Left lung (tissue), 4 donors: ENCODE measurements at regions not wholly inside any gene's neighbourhood (a gene's known extent, or its start where the extent isn't known, plus 50 kb on each side); places are given as distances from the start of the nearest gene placed in this dataset.

Experiments
- ATAC-seq: fragments of 200-7000 bp; cut with Tn5 transposase; one replicate; pipeline ENCODE4 v1.9.1; 2020; ENCODE audit warnings: moderate library complexity
- DNase-seq, 4 donors: peaks; one replicate each; pipeline ENCODE4 v3.0.0-alpha.2; 2013 to 2020
- H3K27ac ChIP-seq, 2 donors: fragments of 200-600 bp; sonication (generic) in 1 of 2; one replicate each; pipeline versions ENCODE4 v1.5.0 to v1.8.0; 2020 to 2021
- H3K27me3 ChIP-seq, 2 donors: fragments of 200-600 bp; sonication (generic) in 1 of 2; one replicate each; pipeline versions ENCODE4 v1.5.0 to v1.8.0; 2020 to 2021
- H3K36me3 ChIP-seq, 2 donors: fragments of 200-600 bp; sonication (generic) in 1 of 2; one replicate each; pipeline versions ENCODE4 v1.5.0 to v1.8.0; 2020 to 2021
- H3K4me1 ChIP-seq, 2 donors: fragments of 200-600 bp; one replicate each; pipeline ENCODE4 v1.8.0; 2021
- H3K4me3 ChIP-seq, 2 donors: fragments of 200-600 bp; sonication (generic) in 1 of 2; one replicate each; pipeline versions ENCODE4 v1.5.0 to v1.8.0; 2020 to 2021; ENCODE audit warnings: mild to moderate bottlenecking in 1 of 2
- H3K9me3 ChIP-seq, 2 donors: fragments of 200-600 bp; sonication (generic) in 1 of 2; one replicate each; pipeline versions ENCODE4 v1.5.0 to v1.8.0; 2020 to 2021
- intact Hi-C, 2 donors: fragments of 100-400 bp; cut with DNase I; formaldehyde crosslinking; loops; one replicate each; pipeline versions ENCODE4 v1.11.2 to v1.14.2; 2022
- TF ChIP-seq, protein P1 (sequence below), 2 donors: fragments of 200-600 bp; sonication (generic) in 1 of 2; IDR thresholded peaks; one replicate each; pipeline versions ENCODE4 v1.5.0 to v1.8.0; 2021; ENCODE audit warnings: antibody characterized with exemption in 2 of 2
- donor health status: DM: no; HTN: yes; CAD: no.
- donor health status: DM: no; HTN: no; CAD: no.

DNA sequence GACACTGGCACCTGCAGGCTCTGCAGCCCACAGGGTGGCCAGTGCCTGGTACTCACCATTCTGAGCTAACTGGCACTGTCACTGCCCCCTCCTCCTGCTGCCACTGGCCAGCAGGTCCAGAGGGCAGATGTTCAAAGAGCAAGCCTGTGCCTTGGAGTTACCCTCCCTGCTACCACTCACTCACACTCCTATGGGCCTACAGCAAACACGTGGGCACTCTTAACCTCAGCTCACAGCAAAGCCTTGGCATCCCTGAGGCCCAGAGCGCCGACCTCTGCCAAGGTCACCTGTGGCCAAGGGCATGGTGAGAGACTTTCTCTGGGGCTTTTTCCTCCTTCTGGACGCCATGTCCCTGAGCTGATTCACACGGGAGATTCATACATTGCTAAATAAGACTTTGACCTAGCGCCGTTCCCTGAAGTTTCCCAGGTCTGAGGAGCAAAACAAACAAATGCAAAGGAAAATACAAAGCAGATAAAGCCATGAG lies 270.0 kb upstream of the PPP2R2D start:
- TF ChIP-seq, protein P1, sequence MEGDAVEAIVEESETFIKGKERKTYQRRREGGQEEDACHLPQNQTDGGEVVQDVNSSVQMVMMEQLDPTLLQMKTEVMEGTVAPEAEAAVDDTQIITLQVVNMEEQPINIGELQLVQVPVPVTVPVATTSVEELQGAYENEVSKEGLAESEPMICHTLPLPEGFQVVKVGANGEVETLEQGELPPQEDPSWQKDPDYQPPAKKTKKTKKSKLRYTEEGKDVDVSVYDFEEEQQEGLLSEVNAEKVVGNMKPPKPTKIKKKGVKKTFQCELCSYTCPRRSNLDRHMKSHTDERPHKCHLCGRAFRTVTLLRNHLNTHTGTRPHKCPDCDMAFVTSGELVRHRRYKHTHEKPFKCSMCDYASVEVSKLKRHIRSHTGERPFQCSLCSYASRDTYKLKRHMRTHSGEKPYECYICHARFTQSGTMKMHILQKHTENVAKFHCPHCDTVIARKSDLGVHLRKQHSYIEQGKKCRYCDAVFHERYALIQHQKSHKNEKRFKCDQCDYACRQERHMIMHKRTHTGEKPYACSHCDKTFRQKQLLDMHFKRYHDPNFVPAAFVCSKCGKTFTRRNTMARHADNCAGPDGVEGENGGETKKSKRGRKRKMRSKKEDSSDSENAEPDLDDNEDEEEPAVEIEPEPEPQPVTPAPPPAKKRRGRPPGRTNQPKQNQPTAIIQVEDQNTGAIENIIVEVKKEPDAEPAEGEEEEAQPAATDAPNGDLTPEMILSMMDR (IDR thresholded peaks at IDR 0.05), result no peak
- no peak for DNase-seq

DNA sequence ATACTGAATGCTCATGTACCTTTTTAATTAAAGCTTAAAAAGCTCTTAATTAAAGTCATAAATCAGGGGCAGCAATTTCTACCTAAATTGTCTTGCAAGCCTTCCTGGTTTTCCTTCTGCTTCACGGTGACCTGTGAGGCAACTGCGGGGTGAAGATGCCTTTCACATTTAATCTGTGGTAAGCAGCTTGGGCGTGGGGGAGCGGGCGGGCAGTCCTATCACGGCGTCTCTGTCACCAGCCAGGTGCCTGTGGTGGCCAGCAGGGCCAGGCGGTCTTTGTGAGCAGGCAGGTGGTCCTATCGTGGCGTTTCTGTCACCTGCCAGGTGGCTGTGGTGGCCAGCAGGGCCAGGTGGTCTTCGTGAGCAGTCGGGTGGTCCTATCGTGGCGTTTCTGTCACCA lies 269.2 kb upstream of the PPP2R2D start:
- no peaks in the 10 kb centered on the region for H3K36me3 ChIP-seq
- no peak overlapping the region for H3K27ac ChIP-seq
- H3K27me3 ChIP-seq, result peaks cover 0 to 7% of the 10 kb centered on the region in 2 donors
- ATAC-seq, result no peak
- H3K4me3 ChIP-seq, result no peak overlapping the region
- TF ChIP-seq, protein P1 (IDR thresholded peaks at IDR 0.05), result no peak
- no peaks in the 10 kb centered on the region for H3K4me1 ChIP-seq
- DNase-seq, result no peak
- intact Hi-C loops, result no loop called here
- peaks cover 0 to 4% of the 10 kb centered on the region in 2 donors for H3K9me3 ChIP-seq

More for the DNA sequence above, 270.0 kb upstream of the PPP2R2D start:
- Histone ChIP-seq H3K4me3 (no peak overlapping the region), H3K4me1 (no peaks in the 10 kb centered on the region), H3K9me3 (peaks cover 0 to 4% of the 10 kb centered on the region in 2 donors), H3K36me3 (no peaks in the 10 kb centered on the region), H3K27ac (no peak overlapping the region), H3K27me3 (peaks cover 0 to under 1% of the 10 kb centered on the region in 2 donors)
- intact Hi-C loops, result no loop called here
- ATAC-seq, result no peak

DNA sequence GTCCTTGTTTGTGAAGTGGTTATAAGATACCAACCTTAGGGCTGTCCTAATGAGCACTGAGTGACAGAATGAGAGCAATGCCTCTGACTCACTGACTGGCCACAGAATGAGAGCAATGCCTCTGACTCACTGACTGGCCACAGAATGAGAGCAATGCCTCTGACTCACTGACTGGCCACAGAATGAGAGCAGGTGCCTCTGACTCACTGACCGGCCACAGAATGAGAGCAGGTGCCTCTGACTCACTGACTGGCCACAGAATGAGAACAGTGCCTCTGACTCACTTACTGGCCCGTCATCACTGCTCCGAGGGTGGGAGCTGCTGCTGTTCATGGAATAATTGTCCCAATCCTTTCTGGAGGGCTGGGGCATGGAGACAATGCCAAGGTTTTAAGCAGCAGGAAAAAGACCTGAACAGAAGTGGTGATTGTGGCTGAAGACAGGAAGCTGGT lies 265.2 kb upstream of the PPP2R2D start:
- Histone ChIP-seq H3K9me3 (peaks cover 0 to 14% of the 10 kb centered on the region in 2 donors), H3K4me3 (no peak overlapping the region), H3K27me3 (peaks cover 0 to 7% of the 10 kb centered on the region in 2 donors), H3K36me3 (no peaks in the 10 kb centered on the region), H3K27ac (no peak overlapping the region), H3K4me1 (no peaks in the 10 kb centered on the region)
- TF ChIP-seq, protein P1 (IDR thresholded peaks at IDR 0.05), result no peak
- ATAC-seq, result peak; percentile 40
- no peak for DNase-seq
- intact Hi-C loops, result no loop called here

DNA sequence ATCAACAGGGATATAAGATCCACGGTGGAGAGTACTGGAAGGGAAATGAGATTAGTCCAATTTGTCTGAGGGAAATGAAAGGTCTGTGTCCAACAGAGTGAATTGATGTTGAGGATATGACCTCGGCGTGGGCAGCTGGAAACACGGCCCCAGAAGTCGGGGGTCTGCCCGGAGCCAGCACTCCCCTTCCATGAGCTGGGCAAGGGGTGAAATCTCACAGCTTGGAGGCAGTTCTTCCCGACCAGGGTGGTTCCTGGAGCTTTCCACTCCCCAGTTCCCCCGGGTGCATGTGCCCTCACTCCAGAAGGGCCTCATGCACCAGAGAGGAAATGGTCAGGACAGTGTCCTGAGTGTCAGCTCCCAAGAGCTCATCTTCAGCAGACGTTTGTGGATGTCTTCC lies 264.7 kb upstream of the PPP2R2D start:
- DNase-seq (no peak), ATAC-seq (no peak)
- intact Hi-C loops, result no loop called here
- Histone ChIP-seq H3K4me1 (no peaks in the 10 kb centered on the region), H3K9me3 (peaks cover 0 to 14% of the 10 kb centered on the region in 2 donors), H3K36me3 (no peaks in the 10 kb centered on the region), H3K27ac (no peak overlapping the region), H3K4me3 (no peak overlapping the region), H3K27me3 (peaks cover 0 to 7% of the 10 kb centered on the region in 2 donors)
- TF ChIP-seq, protein P1 (IDR thresholded peaks at IDR 0.05), result no peak

DNA sequence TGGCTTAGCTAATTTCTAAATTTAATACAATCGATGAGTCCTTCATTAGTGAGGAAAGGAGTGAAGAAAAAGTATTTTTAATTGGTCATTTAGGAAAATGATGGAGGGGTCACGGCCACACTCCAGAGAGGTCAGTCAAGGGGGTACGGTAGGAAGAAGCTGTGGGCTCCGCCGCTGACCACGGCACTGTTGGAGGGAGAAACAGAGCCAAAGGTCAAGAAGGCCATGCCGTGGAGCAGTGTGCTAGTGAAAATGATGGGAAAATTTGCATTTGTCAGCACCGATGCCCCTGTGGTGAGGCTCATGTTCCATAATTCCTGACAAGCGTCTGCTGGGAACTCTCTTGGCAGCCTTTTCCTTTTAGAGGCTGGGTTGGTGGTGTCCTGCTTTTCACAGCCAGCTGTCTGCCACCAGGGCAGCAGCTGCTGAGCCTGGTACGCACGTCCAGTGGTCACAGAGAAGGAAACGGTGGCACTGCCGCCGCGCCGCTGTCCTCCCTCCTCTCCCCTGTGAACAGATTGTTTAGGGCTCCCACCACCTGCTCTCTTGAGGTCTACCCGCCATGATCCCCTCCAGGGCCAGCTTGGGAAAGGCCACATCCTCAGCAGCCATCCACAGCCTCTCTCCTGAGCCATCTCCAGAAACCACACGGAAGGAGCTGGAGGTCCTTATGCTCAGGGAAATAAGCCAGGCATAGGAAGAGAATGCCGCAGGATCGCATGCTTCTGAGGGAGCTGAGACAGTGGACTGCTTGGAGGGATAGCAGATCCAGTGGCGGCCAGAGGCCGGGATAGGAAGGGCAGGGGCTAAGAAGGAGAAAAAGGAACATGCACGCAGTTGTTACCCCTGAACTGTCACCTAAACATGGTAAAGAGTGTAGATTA lies 263.7 kb upstream of the PPP2R2D start:
- TF ChIP-seq, protein P1 (IDR thresholded peaks at IDR 0.05), result no peak
- intact Hi-C loops, result no loop called here
- DNase-seq, result no peak
- no peaks in the 10 kb centered on the region for H3K4me1 ChIP-seq
- no peak overlapping the region for H3K27ac ChIP-seq
- no peaks in the 10 kb centered on the region for H3K36me3 ChIP-seq
- peaks cover 0 to 14% of the 10 kb centered on the region in 2 donors for H3K9me3 ChIP-seq
- H3K27me3 ChIP-seq, result peaks cover 0 to 7% of the 10 kb centered on the region in 2 donors
- no peak for ATAC-seq
- no peak overlapping the region for H3K4me3 ChIP-seq
